Germinal center (tissue), 1 donor: ENCODE measurements at regions not wholly inside any gene's neighbourhood (a gene's known extent, or its start where the extent isn't known, plus 50 kb on each side); places are given as distances from the start of the nearest gene placed in this dataset.

Experiments
- DNase-seq: peaks from one replicate; pipeline ENCODE4 v3.0.0; 2012; ENCODE audit warnings: mixed read lengths, low spot score

DNA sequence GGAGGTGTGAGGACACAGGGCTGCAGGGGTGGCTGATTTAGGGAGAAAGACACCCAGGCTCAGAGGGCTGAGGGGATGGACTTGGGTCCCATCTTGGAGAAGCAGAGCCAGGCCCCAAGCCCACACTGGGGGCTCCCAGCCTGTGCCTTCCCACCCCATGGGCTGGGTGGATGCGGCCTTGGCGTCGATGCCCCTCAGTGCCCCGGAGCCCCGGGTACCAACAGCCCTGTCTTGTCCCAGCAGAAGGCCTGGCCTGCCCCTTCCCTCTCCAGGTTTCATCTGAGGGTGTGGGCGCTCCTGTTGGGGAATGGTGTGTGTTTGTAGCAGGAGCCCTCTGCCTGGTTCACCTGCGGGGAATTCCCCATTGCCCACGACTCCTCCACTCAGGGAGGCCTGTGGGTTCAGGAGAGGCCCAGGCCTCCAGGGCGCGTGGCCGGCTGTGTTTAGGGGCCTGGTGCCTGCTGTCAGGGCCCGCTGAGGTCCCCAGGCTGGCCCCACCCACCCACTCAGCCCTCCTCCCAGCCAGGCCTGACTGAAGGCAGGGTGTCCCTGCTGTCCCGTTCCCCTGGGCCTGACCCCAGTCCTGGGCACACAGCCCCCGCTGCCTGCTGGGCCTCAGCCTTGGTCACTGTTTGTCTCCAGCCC is 51.1 kb upstream of the BEGAIN start:
- DNase-seq = no peak

DNA sequence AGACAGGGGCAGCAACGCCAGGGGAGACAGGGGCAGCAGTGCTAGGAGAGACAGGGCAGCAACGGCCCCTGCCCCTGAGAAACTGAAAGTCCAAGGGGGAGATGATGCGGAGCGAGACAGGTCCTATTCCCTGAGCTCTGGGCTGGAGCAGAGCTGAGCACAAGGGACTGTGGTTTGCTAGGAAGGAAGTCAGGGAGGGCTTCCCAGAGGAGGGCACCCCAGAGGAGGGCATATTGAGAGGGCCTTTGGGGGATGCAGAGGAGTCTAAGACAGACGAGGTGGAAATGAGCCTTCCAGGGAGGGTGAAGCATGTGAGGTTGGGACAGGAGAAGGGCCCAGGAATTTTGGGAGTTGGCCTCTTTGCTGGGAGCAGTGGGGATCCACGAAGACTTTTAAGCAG is 52.1 kb upstream of the BEGAIN start:
- DNase-seq = no peak

DNA sequence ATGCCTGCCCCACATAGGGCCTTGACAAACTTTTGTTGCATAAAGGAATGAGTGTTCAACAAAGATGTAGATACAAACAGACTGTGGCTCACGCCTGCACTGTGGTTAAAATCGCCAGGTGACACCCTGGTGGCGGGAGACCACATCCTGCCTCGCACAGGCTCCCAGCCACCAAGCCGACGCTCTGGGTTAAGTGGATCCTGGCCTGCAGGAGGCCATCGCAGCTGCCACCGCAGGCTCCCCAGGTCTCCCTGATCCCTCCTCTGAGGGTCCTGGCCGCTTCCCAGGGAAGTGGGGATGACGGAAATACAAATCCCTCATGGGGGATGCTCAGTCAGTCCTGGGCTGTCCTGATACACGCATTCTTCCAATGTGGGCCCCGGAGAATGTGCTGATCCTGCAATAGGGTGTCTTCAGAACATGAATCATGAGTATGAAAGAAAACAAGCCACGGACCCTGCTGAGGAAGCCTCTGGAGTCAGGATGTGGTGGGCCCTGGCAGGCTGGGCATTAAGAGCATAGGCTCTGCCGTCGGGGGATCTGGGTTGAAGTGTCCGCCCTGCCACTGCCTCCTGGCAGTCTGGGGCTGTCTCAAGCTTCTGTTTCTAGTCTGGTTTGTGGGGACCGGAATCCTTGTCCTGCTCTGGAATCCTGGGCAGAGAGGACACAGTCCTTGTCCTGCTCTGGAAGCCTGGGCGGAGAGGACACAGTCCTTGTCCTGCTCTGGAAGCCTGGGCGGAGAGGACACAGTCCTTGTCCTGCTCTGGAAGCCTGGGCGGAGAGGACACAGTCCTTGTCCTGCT is 53.5 kb upstream of the BEGAIN start:
- DNase-seq = no peak

DNA sequence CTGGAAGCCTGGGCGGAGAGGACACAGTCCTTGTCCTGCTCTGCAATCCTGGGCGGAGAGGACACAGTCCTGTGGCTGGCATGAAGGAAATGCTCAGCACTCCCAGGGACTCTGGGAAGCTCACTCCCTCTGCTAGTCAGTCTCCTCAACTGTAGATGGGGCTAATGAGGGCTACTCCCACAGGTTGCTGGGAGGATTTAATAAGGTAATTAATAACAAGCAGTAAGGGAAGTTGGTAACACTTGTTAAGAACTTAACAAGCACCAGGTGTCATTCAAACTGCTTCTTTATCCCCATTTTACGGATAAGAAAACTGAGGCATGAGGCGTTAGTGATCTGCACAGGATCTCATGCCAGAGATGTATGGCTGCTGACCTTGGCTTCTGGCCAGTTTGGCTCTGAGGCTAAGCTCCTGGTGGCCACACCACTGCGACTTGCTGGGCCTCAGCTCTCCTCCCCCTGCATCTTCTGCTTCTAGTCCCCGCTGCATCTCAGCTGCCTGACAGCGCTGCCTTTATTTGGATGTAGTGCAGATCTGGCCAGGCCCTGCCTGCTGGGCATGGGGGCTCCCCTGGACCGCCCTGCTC is 54.1 kb upstream of the BEGAIN start:
- DNase-seq = no peak

DNA sequence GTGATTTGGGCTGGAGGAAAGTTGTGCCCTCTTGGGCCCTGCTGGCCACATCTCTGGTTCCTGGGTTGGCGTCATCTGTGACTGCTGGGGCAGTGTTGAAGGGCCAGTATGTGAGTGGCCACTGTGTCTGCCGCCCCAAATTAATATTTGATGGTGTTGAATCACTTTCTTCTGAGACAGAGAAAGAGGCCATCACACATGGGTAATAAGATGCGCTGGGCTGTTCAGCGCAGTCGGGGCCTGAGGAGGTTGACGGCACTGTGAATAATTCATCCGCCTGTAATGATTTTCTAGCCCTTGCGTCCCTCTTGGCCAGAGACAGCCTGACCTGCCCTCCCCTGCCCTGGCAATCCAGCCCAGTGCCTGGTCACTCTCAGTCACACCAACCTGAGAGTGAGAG is 56.2 kb upstream of the BEGAIN start:
- no peak for DNase-seq

DNA sequence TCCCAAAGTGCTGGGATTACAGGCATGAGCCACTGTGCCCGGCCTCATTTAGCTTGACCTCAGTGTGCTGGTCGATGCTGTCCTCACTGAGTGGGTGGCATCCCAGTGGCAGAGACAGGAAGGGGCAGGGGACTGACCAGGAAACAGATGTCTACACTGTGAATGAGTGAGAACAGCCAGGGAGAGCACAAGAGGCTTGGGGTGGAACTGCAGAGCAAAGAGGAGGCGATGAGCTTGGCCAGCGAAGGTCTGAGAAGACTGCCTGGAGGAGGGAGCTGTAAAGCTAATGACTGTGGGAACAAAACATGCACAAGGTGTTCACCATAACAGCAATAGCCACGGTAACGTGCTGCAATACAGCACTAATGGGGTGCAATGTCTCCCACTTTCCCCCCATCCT is 57.2 kb upstream of the BEGAIN start:
- no peak for DNase-seq

DNA sequence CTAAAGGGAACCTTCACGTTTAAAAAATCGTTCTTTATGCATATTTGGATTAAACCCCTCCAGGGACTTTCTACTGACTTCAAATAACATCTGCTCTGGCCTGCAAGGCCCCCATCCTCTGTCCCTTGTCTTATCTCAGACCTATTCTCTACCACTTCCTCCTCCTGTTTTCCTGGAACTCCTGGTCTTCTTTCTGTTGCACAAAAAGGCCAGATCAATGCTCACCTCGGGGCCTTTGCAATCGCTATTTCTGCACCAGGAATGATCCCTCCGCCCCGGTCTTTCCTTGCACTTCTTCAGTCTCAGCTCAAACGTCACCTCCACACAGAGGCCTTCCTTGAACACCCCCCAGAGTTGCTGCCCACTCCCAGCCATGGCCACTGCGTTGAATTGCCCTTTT is 57.6 kb upstream of the BEGAIN start:
- no peak for DNase-seq

DNA sequence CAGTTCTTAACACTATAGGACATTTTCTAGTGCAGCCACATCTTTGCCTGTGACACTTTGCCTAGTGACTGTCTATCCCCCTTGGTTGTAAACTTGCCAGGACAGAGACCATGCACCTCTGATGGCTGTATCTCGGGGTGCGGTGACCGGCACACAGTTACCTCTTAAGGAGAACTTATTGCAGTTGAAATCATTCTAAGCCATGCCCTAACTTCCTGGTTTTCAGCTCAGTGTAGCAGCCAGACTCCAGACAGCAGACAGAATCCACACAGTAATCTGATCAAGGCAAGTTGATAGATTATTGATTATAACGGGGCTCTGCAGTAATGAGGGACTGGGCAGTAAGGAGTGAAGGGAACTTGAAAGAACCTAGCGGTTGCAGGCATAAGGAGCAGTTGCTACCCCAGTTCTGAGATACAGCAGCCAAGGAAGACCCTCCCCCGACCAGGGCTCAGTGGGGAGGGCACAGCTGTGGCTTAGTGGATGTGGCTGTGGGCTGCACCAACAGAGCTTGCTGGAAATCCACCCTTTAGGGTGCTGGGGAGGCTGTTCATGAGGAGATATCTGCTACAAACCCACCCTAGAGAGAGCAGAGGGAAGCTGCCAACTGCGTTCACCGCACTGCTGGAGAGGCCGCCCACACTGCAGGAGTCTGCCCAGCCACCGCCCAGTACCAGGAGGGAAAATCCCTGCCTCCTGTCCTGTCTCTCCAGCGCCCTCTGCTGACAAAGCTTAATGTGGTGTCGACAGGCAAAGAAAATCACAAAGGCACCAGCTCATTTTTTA is 58.2 kb upstream of the BEGAIN start:
- DNase-seq = peak; percentile 62

DNA sequence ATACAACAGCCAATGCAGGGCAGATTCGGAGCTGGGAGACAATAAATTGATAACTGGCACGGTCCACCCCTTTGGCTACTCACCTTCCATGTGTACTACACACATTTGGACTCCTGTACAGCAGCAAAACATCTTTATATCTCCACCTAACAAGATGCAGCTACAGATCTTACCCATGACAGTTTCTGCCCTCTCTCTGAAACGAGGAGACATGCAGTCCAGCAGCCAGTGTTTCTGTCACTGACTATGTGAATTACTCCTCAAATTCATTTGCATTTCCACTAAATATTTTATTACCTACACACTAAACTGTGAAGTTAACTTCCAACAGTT is 58.7 kb upstream of the BEGAIN start:
- DNase-seq = no peak

DNA sequence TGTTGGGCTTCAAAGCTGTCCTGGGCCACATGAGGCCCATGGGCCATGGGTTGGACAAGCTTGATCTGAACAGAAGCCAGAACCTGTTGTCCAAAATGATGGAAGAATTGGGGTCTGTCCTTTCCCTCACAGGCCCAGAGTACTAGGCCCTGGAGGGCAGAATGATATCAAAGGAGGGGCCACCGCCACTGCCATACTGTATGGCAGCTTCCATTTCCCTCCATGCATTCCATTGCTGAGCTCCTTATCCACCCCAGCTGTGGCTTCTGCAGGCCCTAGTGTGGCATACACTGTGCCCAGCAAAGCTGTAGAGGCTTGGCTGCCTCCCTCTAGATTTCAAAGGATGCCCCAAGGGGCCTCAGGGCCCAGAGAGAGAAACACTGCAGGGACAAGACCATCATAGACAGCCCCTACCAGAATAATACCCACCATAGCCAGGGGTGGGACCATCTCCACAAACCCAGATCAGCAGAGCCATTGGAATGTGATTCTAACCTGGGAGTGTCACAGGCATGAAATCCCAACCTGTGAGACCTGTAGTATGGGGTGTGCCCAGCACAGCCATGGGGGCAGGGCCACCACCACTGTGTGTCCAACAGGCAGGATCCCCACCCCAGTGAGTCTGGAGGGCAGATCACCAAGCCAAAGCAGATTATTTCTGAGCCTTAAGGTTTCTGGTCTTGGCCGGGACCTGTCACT is 61.4 kb upstream of the BEGAIN start:
- no peak for DNase-seq

DNA sequence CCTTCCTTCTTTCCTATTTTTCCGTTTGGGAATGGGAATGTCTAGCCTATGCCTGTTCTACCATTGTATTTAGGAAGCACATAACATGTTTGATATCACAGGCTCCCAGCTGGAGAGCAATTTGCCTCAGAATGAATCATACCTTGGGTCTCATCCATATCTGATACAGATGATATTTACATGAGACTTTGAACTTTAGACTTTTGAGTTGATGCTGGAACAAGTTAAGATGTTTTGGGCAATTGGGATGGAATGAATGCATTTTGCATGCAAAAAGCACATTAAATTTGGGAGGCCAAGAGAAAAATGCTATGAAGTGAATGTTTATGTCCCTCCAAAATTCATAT is 61.9 kb upstream of the BEGAIN start:
- no peak for DNase-seq

DNA sequence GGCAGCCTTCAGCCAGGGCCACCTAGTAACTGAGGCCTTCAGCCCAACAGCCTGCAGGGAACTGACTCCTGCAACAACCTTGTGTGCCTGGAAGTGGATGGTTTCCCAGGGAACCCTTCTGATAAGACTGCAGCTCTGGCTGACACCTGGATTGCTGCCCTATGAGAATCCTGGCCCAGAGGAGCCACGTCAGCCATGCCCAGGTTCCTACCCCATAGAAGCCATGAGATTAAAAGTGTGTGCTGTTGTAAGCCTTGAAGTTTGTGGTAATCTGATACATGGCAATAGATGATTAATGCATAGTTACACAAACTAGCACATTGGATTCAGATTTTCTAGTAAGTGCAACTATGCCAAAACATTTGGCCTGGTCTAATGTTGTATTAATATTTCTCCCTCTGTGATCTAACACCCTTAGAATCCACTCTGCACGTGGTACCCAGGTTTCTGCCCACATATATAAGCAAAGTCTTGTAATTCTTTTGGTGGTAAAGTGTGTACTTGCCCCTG is 64.8 kb upstream of the BEGAIN start:
- DNase-seq = no peak

DNA sequence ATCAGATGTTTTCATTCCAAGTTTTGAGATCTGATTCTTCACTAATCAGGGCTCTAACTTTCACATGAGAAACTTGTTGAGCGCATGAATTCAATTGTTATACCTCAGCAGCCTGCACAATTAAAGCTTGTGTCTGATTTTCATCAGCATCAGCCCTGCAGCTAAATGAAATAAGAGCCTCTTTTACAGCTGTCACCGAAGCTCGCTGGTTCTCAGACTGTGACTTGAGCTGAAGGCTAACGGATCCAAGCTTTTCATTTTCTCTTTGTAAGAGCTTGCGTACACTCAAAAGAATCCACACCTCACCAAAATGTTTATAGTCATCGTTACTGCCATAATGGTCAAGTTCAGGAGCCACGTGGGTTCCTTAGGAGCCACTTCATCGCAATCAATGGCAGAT is 65.5 kb upstream of the BEGAIN start:
- no peak for DNase-seq

DNA sequence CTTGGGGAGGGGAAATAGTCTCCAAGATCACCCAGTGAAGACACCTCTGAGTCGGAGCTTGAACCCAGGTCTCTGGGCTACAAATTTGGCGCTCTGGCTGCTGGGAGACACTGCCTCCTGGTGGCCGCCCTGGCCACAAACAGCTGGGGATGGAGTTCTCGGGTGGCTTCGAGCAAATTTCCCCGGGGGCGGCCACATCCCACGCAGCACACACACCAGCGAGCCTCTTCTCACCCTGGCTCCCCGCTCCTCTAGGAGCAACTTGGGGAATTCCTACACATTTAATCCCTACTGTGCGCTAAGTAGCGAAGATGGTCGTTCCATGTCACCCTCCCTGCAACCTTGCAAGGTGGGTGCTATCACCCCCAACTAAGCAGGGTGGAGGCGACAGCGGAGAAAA is 66.2 kb upstream of the BEGAIN start:
- DNase-seq = peak; percentile 52

DNA sequence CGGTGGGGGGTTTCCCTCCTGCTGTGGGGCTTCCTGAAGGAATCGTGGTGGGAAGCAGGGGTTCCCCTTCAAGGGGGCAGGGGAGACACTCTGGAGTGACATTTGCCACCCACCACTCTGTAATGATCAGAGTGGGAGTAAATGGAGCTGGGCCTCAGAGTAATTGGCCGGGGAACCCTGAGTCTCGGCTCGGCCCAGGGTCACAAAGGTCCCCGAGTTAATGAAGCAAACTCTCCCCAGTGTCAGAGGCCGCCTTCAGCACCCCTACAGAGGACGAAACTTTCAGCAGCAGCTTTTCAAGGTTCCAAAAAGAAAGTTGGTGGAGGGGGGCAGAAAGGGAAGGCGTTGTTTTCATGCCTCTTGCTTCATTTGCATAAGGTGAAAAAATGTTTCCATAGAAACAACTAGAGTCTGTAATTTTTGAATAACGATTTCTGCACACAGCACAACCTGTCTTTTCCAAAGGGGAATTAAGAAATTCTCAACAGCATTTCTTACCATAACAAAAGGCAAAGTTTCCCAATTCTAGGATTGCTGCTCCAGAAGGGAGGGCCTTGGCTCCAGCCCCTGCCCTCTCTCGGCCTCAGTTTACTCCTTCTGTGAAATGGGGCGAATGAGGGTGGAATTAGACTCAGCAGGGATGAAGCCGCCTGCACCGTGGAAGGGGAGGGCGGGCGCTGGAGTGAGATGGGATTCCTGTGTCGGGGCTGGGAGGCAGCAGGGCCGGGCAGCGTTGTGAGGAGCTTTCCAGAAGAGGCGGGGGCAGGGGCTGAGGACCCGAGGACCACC is 67.0 kb upstream of the BEGAIN start:
- peak; percentile 64 for DNase-seq

DNA sequence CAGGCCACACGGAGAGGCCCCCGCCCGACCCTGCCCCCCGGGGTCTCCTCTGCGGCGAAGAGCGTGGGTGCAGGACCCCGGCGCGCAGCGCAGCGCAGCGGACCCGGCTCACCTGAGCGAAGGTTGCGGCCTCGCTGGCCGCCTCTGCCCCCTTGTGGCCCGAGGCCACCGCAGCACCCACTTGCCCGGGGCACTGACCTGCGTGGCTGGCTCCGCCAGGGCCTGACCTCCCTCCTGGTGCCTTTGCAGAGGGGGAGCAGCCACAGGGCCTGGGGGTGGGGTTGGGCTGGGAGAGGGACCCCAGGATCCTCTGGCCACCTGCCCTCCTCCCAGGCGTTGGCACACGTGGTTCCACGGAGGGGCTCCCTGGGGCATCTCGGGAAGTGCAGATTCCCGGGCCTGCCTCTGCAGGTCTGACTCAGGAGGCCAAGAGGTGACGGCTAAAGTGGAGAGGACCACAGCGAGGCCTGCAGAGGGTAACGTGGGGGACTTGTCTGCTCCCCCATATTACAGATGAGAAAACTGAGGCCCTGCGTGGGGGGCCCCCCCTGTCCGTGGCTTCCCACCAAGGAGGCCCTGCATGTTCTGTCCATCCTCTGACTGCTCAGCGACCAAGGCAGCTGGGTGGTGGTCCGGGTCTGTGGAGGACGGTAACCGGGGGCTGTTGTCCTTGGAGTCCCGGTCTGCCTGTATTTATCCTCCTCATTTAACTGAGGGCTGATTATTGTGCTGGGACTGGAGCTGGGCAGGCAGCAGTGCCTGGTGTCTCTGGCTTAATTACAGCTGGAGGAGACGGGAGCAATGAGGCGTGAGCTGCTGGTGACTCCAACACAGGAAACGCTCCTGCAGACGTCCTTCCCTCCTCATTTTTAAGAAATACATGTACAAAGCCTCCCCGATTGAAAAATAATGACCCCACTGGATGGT is 67.9 kb upstream of the BEGAIN start:
- peak; percentile 82 for DNase-seq

DNA sequence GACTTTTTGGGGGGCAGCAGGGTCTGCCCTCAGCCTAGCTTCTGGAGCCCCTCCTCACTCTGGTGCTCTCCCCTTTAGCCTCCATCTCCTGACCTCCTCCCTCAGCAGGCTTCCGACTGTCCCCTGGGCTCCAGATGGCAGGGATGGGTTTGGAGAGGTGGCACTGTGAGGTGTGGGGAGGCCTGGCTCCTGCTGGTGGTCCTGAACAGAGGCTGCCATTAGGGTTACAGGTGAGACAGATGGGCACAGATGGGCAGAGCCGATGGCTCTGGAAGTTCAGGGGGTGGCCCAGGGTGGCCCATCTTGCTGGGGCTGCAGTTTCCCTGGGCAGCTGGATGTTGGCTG is 68.5 kb upstream of the BEGAIN start:
- no peak for DNase-seq

DNA sequence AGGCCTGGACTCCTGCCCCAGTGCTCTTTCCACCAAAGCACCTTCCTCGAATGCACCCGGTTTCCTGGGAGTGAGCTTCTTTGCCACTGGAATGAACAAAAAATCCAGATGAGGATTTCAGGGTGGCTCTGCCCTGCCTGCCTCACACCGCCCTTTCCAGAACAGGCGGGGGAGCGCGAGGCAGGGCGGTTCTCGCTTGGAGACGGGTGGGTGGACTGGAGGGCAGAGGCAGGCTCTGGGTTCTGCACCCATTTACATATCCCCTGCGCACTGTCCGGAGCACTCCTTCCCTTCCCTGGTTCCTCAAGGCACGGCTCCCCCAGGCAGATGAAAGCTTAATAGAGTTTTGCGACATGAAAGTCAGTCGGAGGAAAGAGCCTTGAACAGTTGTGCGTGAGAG is 69.7 kb upstream of the DLK1 start:
- DNase-seq = no peak

DNA sequence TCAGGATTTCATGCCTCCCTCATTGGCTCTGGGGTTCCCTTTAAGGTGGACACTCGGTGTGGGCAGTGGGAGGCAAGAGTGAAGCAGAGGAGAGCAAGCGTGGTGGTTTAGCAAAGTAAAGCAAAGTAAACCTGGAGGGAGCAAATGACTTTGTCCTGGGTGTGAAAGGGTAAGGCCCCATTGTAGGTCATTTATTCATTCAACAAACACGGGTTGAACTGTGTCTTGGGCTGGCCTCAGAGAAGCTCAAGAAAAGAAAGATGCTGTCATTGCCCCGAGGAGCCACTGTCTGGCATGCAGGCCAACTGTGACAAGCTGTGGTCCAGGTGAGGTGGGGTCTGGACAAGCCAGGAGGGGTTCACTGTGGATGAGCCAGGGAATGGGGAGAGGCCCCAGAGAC is 68.9 kb upstream of the DLK1 start:
- no peak for DNase-seq

DNA sequence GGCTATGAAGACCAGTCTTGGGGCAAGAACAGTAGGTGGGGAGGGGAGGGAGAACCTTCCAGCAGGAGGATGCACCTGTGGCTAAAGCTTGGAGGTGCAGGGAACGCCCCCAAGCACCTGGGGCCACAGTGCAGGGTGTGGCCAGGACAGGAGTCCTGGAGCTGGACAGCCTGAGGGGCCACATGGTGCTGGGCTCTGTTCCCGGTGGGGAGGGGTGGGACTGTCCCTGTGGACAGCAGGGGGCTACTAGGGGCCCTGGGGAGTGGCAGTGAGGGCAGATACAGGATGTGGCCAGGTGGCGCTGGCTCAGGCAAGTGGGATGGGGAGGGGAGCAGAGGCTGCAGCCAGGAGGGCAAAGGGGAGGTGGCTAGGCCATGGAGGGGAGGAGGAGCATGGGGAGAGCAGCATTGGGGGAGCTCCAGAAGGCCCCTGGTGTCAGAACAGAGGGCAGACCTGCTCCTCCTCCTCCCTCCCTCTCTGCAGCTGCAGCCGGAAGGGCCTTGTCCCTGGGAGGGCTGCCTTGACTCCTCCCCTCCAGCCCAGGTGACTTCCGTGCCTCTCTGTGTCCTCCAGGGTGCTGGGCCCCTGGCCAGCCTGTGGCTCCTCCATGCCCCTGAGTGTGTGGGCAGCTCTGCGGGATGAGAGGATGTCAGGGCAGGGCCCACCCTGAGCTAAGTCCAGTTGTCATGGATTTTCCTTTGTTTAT is 68.4 kb upstream of the DLK1 start:
- DNase-seq = no peak
